ENCODE measurements at regions not wholly inside any gene's neighbourhood (a gene's known extent, or its start where the extent isn't known, plus 50 kb on each side); places are given as distances from the start of the nearest gene placed in this dataset.

GRCh38 chr9:117480729-117481128 is 65.9 kb upstream of the ASTN2 start:
- no peak for DNase-seq

- DNase-seq: no peak
Measured at GRCh38 chr9:117480253-117480652, 65.4 kb upstream of the ASTN2 start.

- DNase-seq: no peak
Measured at GRCh38 chr9:117473293-117473692, 58.4 kb upstream of the ASTN2 start.

DNA sequence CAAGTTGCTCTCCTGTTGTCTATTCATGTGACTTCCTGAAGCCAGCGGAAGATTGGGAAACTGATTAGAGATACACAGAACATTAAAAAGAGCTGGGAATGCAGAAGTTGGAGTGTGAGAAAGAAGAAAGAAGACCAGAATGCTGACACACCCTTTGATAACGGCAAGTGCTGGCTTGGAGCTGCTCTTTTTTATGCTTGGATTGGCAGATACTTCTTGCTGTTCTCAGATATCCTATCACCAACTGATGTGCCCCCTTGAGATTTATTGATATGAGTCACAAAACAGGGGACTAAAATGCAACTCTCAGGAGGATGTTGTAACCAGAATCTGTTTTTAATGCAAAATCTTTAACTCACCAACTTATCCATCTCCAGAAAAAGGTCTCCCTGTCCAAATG is 56.0 kb upstream of the ASTN2 start:
- no peak for DNase-seq

DNA sequence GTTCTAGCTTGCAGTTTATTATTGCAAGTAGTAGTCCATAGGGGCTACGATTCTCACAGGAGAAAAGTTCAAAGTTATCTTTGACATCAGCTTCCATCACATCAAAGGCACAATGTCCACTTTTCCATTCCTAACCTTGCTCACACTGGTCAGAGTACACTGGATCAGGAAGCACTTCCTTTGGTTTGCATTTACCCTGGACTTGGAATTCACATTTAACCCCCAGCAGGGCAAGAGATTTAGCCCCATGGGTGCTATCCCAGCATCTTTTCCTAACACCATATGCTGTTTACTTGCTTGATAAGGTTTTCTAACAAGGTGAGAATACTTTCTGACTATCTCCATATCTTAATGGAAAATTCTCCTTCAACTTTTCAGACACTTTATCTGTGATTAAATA is 55.6 kb upstream of the ASTN2 start:
- DNase-seq: no peak

DNA sequence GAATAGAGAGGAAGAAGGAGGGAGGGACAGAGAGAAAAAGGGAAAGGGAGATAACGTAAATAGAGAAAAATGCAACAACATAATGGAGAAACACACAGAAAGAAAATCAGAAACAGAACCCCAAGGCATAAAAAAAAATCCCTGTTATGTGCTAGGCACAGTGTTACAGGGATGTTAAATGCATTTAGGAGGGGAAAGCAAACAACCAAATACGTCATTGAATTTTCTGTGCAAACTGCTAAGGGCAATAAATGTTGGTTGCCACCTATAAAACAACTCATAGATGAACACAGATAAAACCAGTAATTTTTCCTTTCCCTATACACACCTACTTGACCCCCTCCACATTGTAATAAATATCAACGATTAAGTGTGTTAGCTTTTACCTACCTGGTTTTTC is 51.3 kb upstream of the ASTN2 start:
- DNase-seq: no peak

GRCh38 chr9:117465706-117466105 is 50.8 kb upstream of the ASTN2 start:
- DNase-seq: no peak

- DNase-seq: no peak
Measured at GRCh38 chr9:117464941-117465616, 50.2 kb upstream of the ASTN2 start.

Data from MV-4-11 (cell line).